ENCODE measurements at regions not wholly inside any gene's neighbourhood (a gene's known extent, or its start where the extent isn't known, plus 50 kb on each side); places are given as distances from the start of the nearest gene placed in this dataset.
"Not testable (repeated sequence)": the region's sequence is repeated elsewhere in the genome, so short reads cannot be mapped to it uniquely, and the experiment has no call there.

GRCh38 chr6:113697632-113698410, 159.3 kb upstream of the MARCKS start:
- FAIRE-seq, result no peak

GRCh38 chr6:113699239-113699638, 157.9 kb upstream of the MARCKS start:
- no peak for FAIRE-seq

GRCh38 chr6:113701552-113702254, 155.4 kb upstream of the MARCKS start:
- no peak for FAIRE-seq

GRCh38 chr6:113707194-113707593, 150.0 kb upstream of the MARCKS start:
- no peak for FAIRE-seq

- no peak for FAIRE-seq
Measured at GRCh38 chr6:113709936-113710509, 147.1 kb upstream of the MARCKS start.

GRCh38 chr6:113713665-113714064, 143.5 kb upstream of the MARCKS start:
- FAIRE-seq, result no peak

- no peak for FAIRE-seq
Measured at GRCh38 chr6:113718588-113718987, 138.6 kb upstream of the MARCKS start.

- FAIRE-seq, result no peak
Measured at GRCh38 chr6:113719064-113719463, 138.1 kb upstream of the MARCKS start.

GRCh38 chr6:113719545-113719944, 137.6 kb upstream of the MARCKS start:
- FAIRE-seq, result no peak

GRCh38 chr6:113723182-113723581, 134.0 kb upstream of the MARCKS start:
- no peak for FAIRE-seq

- FAIRE-seq, result not testable (repeated sequence)
Measured at GRCh38 chr6:113724927-113725326, 132.2 kb upstream of the MARCKS start.

GRCh38 chr6:113731541-113731940, 125.6 kb upstream of the MARCKS start:
- no peak for FAIRE-seq

GRCh38 chr6:113732384-113732966, 124.7 kb upstream of the MARCKS start:
- FAIRE-seq, result no peak

- no peak for FAIRE-seq
Measured at GRCh38 chr6:113733381-113733780, 123.8 kb upstream of the MARCKS start.

GRCh38 chr6:113734982-113735381, 122.2 kb upstream of the MARCKS start:
- no peak for FAIRE-seq

- FAIRE-seq, result no peak
Measured at GRCh38 chr6:113735491-113735890, 121.7 kb upstream of the MARCKS start.

GRCh38 chr6:113736978-113737377, 120.2 kb upstream of the MARCKS start:
- no peak for FAIRE-seq

GRCh38 chr6:113739041-113739655, 118.0 kb upstream of the MARCKS start:
- no peak for FAIRE-seq

GRCh38 chr6:113741651-113742050, 115.5 kb upstream of the MARCKS start:
- no peak for FAIRE-seq

- FAIRE-seq, result no peak
Measured at GRCh38 chr6:113742342-113742741, 114.8 kb upstream of the MARCKS start.

GRCh38 chr6:113744861-113745260, 112.3 kb upstream of the MARCKS start:
- no peak for FAIRE-seq

- FAIRE-seq, result no peak
Measured at GRCh38 chr6:113750151-113750855, 106.8 kb upstream of the MARCKS start.

GRCh38 chr6:113754291-113754690, 102.9 kb upstream of the MARCKS start:
- no peak for FAIRE-seq
